Right renal cortex interstitium (tissue), 3 donors: ENCODE measurements at regions not wholly inside any gene's neighbourhood (a gene's known extent, or its start where the extent isn't known, plus 50 kb on each side); places are given as distances from the start of the nearest gene placed in this dataset.
"Not testable (repeated sequence)": the region's sequence is repeated elsewhere in the genome, so short reads cannot be mapped to it uniquely, and the experiment has no call there.

Experiments
- DNase-seq, 3 donors: peaks; one replicate each; pipeline ENCODE4 v3.0.0-alpha.2; 2013; ENCODE audit warnings: low read depth in 3 of 3, low spot score in 2 of 3

DNA sequence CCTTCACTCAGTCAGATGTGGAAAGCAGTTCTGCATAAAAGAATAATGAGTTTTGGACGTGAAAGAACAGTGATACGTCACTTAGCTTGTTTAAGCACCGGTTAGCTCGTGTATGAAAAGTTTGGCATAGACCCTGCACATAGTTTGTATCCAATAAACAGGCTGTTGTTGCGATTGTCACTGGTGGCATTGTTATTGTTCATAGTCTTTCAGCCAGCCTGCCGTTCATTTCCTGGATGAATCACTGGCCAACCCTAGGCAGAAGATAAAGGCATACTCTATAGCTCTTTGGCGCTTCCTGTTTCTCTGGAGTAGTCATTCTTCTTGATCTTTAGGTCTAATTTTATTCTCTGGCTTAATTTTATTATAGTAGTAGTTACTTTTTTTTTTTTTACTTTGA lies 57.8 kb upstream of the ANKRD30A start:
- no peak for DNase-seq

DNA sequence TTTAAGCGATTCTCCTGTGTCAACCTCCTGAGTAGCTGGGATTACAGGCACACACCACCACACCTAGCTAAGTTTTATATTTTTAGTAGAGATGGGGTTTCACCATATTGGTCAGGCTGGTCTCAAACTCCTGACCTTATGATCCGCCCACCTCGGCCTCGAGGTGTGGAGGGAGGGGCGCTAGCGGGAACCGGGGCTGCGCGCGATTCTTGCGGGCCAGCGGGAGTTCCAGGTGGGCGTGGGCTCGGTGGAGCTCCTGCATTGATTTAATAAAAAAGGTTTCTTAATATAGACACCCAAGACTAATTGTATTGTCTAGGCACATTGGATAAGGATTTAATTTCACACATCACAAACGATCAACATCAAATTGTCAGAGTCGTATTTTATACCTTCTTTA lies 63.1 kb upstream of the ANKRD30A start:
- DNase-seq = not testable (repeated sequence)

DNA sequence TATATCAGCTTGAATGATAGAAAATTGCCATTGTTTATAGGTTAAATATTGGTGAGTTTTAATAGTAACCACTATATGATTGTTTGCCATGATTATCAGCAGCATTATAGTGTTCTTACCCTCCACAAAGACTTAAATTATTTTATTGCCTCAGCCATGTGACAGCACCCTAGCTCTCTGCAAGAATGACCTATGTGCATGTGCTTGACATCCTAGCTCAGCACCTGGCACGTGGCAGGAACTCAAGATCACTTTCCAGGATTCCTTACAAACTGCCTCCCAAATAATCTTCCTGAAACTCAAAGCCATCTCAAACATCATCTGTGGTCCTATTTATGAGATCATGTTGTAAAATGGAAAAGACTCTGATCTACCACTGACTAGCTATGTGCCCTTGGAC lies 68.1 kb upstream of the ANKRD30A start:
- DNase-seq = no peak

GRCh38 chr10:37053476-37053875 lies 71.9 kb upstream of the ANKRD30A start:
- DNase-seq = no peak

DNA sequence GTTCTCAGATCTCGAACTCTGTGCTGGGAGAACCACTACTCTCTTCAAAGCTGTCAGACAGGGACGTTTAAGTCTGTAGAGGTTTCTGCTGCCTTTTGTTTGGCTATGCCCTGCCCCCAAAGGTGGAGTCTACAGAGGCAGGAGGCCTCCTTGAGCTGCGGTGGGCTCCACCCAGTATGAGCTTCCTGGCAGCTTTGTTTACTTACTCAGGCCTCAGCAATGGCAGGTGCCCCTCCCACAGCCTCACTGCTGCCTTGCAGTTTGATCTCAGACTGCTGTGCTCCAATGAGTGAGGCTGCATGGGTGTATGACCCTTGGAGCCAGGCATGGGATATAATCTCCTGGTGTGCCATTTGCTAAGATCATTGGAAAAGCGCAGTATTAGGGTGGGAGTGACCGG lies 75.4 kb upstream of the ANKRD30A start:
- DNase-seq = not testable (repeated sequence)

DNA sequence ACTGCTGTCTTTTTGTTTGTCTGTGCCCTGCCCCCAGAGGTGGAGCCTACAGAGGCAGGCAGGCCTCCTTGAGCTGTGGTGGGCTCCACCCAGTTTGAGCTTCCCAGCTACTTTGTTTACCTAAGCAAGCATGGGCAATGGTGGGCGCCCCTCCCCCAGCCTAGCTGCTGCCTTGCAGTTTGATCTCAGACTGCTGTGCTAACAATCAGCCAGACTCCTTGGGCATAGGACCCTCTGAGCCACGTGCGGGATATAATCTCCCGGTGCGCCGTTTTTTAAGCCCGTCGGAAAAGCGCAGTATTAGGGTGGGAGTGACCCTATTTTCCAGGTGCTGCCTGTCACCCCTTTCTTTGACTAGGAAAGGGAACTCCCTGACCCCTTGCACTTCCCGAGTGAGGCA lies 81.1 kb upstream of the ANKRD30A start:
- DNase-seq = not testable (repeated sequence)

- DNase-seq = no peak
Measured at GRCh38 chr10:37035853-37036252, 89.5 kb upstream of the ANKRD30A start.

- no peak for DNase-seq
Measured at GRCh38 chr10:37015498-37015897, 109.9 kb upstream of the ANKRD30A start.

DNA sequence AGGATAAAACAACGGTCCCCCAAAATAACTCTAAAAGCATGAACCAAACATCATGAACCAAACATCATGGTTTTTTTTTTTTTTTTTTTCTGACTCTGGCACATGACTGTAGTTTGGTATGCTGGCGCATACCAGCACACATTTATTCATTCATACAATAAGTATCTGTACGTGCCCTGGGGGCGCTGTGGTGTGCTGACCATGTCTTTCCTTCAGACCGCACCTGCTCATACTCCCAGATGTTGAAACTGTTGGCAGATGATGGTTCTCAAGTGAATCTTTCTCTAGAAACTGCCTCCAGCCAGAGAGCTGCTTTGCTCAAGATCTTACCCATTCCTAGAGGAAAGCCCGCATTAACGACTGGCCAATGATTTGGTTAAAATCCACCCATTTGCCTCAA lies 114.7 kb upstream of the ANKRD30A start:
- no peak for DNase-seq

DNA sequence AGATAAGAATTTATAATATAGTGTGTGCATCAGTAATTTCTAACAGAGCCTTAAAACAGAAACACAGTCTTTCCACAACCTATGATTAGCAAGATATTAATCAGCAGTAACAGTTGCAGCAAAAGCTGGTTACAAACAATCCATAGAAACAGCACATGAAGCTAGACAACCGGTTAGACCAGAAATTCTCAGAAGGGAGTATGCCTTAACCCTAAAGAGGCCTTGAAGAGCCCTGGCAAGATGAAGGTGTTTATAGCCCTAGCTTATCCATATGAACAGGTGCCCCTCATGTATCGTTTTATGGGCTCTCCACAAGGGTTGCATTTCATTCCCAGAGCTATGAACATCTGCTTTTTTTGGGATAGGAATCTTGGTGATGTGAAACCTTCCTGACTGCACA lies 117.1 kb upstream of the ANKRD30A start:
- not testable (repeated sequence) for DNase-seq

- no peak for DNase-seq
Measured at GRCh38 chr10:37003126-37003525, 122.3 kb upstream of the ANKRD30A start.

DNA sequence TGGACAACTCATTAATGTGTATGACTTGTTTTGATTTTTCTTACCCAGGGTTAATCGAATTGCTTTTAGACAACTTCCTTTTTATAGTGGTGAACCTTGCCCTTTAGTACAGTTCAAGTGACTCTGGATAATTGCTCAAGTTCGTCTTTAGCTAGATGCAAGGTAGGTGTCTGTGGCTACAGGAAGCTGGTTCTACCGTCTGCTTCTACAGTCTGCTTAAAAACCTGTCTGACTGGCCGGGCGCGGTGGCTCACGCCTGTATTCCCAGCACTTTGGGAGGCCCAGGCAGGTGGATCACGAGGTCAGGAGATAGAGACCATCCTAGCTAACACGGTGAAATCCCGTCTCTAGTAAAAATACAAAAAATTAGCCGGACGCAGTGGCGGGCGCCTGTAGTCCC lies 129.6 kb upstream of the ANKRD30A start:
- DNase-seq = not testable (repeated sequence)

DNA sequence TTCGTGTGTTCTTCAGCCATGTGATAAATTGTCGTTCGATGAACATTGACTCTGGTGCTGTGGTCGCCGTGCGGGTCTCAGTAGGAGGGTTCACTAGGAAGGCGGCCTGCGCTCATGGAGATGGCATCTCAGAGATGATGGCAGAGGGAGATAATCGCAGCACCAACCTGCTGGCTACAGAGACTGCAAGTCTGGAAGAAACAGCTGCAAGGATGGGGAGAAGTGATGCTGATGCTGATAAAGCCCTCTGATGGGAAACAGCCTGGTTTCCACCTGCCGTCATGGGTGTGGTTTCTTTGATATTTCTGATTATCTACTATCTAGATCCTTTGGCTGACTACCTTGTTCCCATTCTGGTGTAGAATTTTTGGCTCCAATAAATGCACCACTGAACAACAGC lies 130.5 kb upstream of the ANKRD30A start:
- DNase-seq = no peak

DNA sequence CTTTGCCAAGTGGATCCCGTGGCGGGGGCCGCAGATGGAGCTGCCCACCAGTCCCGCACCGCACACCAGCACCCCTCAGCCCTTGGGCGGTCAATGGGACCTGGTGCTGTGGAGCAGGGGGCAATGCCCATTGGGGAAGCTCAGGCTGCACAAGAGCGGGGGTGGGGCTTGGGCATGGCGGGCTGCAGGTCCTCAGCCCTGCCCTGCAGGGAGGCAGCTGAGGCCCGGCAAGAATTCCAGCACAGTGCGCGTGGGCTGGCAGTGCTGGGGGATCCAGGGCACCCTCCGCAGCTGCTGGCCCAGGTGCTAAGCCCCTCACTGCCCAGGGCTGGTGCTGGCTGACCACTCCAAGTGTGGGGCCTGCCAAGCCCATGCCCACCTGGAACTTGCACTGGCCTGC lies 136.2 kb upstream of the ANKRD30A start:
- no peak for DNase-seq

- no peak for DNase-seq
Measured at GRCh38 chr10:36946598-36946997, 178.8 kb upstream of the ANKRD30A start.

- DNase-seq = no peak
Measured at GRCh38 chr10:36943544-36943943, 181.9 kb upstream of the ANKRD30A start.

DNA sequence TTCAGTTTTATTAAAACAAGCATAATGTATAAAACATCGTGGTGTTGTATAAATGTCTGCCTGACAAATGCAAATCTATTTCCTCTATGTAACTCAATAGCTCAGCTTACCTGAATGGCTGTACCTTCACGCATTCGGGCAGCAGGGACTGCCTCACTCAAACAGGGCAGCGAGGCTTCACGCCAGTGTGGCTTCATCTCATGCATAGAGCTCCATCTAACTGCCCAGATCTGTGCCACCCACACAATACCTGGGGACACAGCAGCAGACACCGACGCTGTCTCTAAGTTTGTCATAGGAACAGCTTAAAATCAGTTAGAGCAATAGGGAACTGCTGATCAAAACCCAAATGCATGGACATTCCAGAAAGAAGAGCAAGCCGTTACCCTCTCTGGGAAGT lies 182.8 kb upstream of the ANKRD30A start:
- no peak for DNase-seq

DNA sequence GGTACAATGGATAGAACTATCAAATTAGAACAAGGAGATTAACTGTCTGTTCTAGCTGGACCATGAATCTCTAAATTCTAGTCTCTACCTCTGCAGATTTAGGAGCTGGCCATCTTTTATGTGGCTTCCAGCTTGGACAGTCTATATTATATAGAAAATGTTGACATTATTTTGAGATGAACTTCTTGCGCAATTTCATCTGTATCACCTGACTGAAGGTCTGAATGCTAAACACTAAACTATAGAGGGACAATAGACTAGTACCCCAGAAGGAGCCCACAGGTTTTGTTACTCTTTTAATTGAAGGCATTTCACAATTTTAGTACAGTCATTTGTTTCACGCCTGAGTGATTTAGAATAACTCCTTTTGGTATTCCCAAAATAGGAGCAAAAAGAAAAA lies 222.4 kb upstream of the ANKRD30A start:
- no peak for DNase-seq

DNA sequence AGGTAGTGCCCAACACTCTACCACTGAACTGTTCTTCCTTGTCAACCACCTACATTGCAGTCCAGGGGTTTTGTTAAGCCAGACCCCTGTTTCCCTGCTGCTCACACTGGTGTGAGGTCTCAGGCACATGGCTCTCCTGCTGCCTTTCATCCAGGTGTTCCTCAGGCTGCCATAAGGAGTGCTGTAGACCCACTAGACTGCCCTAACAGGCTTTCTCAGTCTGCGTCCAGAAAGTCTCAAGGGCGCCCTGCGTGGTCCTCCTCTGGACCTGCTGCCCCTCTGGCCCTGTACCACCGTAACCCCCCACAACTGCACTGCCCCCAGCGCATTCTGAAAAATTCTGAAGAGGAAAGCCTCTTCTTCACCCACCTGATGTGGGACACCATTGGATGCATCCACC lies 225.7 kb upstream of the ANKRD30A start:
- DNase-seq = no peak

- DNase-seq = peak in 2 of 3 donors; percentile 36 to 39
Measured at GRCh38 chr10:36888925-36889573, 236.3 kb upstream of the ANKRD30A start.

GRCh38 chr10:36886303-36886891 lies 239.0 kb upstream of the ANKRD30A start:
- DNase-seq = no peak

- DNase-seq = no peak
Measured at GRCh38 chr10:36885746-36886145, 239.7 kb upstream of the ANKRD30A start.

GRCh38 chr10:36882781-36883180 lies 242.6 kb upstream of the ANKRD30A start:
- DNase-seq = no peak
